ENCODE measurements at regions not wholly inside any gene's neighbourhood (a gene's known extent, or its start where the extent isn't known, plus 50 kb on each side); places are given as distances from the start of the nearest gene placed in this dataset.

DNA sequence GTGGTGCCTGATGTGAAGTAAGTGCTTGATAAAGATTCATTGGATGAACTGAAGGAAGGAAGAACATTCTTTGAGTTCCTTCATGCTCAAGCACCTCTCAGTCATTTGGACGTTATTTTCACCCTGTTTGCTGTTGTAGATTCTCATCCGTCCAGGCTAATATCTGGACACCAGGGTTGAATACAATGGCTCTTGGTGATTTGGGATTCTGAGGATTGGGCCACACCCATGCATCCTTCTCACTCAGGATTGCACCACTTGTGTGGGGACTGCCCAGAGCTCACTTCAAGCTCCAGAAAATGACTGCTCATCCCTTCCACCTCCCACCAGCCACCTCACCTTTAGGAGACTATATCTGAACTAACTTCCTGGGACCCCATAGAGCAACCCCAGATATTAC, 117.1 kb upstream of the IPO9 start:
- no peak for TF ChIP-seq EZH2 (IDR thresholded peaks at IDR 0.05)
- TF ChIP-seq EZH2phosphoT487 (IDR thresholded peaks at IDR 0.05): no peak
- TF ChIP-seq, protein P1, sequence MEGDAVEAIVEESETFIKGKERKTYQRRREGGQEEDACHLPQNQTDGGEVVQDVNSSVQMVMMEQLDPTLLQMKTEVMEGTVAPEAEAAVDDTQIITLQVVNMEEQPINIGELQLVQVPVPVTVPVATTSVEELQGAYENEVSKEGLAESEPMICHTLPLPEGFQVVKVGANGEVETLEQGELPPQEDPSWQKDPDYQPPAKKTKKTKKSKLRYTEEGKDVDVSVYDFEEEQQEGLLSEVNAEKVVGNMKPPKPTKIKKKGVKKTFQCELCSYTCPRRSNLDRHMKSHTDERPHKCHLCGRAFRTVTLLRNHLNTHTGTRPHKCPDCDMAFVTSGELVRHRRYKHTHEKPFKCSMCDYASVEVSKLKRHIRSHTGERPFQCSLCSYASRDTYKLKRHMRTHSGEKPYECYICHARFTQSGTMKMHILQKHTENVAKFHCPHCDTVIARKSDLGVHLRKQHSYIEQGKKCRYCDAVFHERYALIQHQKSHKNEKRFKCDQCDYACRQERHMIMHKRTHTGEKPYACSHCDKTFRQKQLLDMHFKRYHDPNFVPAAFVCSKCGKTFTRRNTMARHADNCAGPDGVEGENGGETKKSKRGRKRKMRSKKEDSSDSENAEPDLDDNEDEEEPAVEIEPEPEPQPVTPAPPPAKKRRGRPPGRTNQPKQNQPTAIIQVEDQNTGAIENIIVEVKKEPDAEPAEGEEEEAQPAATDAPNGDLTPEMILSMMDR (IDR thresholded peaks at IDR 0.05): no peak
- H3K9me3 Mint-ChIP-seq: no peaks in the 10 kb centered on the region
- peaks cover 5% of the 10 kb centered on the region for H3K36me3 Mint-ChIP-seq
- H3K27ac Mint-ChIP-seq: peak overlapping the region; percentile 82
- peak overlapping the region; percentile 82 for H3K27ac ChIP-seq
- H3K9ac ChIP-seq: no peak overlapping the region
- H3K4me1 Mint-ChIP-seq: peaks cover 47% of the 10 kb centered on the region
- no peaks in the 10 kb centered on the region for H3K27me3 ChIP-seq
- H2AFZ ChIP-seq (replicated peaks): no peak overlapping the region
- no peaks in the 10 kb centered on the region for H3K36me3 ChIP-seq
- no peak overlapping the region for H3K4me2 ChIP-seq
- H3K27me3 Mint-ChIP-seq (ENCODE audit: insufficient read depth, low read depth): no peaks in the 10 kb centered on the region
- no peak for DNase-seq (ENCODE audit: low spot score)
- H3K4me3 Mint-ChIP-seq: no peak overlapping the region
- peaks cover 43% of the 10 kb centered on the region for H3K4me1 ChIP-seq
- no peaks in the 10 kb centered on the region for H3K9me3 ChIP-seq (ENCODE audit: low read depth)
- H4K20me1 ChIP-seq (ENCODE audit: low read depth): no peaks in the 10 kb centered on the region
- H3K4me3 ChIP-seq: no peak overlapping the region
- no peaks in the 10 kb centered on the region for H3K79me2 ChIP-seq (ENCODE audit: low read depth)
- H3F3A ChIP-seq (ENCODE audit: low read depth): peaks cover 9% of the 10 kb centered on the region

DNA sequence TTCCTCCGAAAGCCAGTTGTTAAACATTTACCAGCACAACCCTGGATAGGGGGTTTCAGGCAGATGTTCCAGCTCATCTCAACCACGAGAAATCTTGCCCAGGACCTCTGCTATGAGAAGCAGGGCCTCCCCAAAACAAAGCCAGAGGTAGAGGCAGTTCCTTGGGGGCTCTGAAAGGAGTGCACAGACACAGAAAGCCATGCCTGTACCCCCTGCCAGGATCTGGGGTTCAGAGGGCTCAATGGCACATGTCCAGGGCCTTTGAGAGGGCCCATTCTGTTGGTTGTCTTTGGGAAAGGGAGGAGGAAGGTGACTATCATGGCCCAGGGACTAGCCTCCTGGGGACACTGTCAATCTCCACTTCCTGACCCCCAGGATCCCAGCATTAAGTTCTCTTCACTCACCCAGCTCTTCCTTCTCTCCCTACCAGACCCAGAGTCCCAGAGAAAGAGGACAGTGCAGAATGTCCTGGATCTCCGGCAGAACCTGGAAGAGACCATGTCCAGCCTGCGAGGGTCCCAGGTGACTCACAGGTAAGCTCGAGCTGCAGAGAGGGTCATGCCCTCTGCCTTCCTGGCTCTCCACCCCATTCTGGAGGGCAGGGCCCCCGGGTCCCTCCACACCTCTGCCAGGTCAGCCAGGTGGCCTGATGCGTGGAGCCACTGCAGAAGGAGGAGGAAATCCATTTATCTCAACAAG, 116.4 kb upstream of the IPO9 start:
- no peaks in the 10 kb centered on the region for H4K20me1 ChIP-seq (ENCODE audit: low read depth)
- TF ChIP-seq EZH2phosphoT487 (IDR thresholded peaks at IDR 0.05) (no peak), EZH2 (IDR thresholded peaks at IDR 0.05) (no peak)
- TF ChIP-seq, protein P1 (IDR thresholded peaks at IDR 0.05): no peak
- H3K36me3 ChIP-seq: no peaks in the 10 kb centered on the region
- peaks cover 45% of the 10 kb centered on the region for H3K4me1 Mint-ChIP-seq
- H3K27me3 ChIP-seq: no peaks in the 10 kb centered on the region
- H3K79me2 ChIP-seq (ENCODE audit: low read depth): no peaks in the 10 kb centered on the region
- no peak overlapping the region for H3K4me3 Mint-ChIP-seq
- no peak for DNase-seq (ENCODE audit: low spot score)
- H3K27ac Mint-ChIP-seq: no peak overlapping the region
- no peak overlapping the region for H2AFZ ChIP-seq (replicated peaks)
- H3K27ac ChIP-seq: no peak overlapping the region
- no peak overlapping the region for H3K4me3 ChIP-seq
- H3F3A ChIP-seq (ENCODE audit: low read depth): peaks cover 9% of the 10 kb centered on the region
- H3K27me3 Mint-ChIP-seq (ENCODE audit: insufficient read depth, low read depth): no peaks in the 10 kb centered on the region
- H3K36me3 Mint-ChIP-seq: peaks cover 6% of the 10 kb centered on the region
- H3K9me3 Mint-ChIP-seq: no peaks in the 10 kb centered on the region
- no peak overlapping the region for H3K9ac ChIP-seq
- no peak overlapping the region for H3K4me2 ChIP-seq
- H3K4me1 ChIP-seq: peaks cover 43% of the 10 kb centered on the region
- H3K9me3 ChIP-seq (ENCODE audit: low read depth): no peaks in the 10 kb centered on the region

DNA sequence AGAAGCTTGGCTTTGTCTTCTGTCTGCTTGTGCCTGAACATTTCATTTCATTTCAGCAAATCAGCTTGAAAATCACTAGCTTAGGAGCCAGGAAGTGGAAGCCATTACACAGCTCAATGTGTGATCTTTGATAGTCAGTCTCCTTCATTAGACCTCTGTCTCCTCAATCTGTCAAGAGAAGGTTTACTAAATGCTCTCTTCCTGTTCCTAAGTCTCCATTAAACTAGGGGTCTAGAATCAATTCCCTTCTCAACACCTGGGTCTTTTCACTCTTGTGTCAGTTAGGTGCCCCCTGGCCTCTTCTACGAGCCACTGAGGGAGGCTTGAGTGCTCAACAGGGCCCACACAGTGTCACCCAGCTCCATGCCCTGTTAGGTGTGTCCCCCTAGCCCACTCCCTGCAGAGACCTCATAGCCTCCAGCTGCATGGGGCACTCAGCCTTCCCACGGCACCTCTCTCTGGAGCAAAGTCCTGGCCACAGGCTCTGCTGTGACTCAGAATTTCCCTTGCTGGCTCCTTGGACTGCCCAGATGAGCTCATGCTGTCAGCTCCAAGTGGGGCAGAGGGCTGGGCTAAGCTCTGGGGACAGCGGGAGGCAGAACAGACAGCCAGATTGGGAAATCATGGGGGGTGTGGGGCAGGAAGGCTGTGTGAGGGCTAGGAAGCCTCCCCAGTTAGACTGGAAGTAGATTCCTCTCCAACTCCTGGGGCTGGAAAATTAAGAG, 115.7 kb upstream of the IPO9 start:
- no peak overlapping the region for H3K9ac ChIP-seq

More for the DNA sequence above, 115.7 kb upstream of the IPO9 start:
- DNase-seq (ENCODE audit: low spot score): no peak
- no peak overlapping the region for H3K4me2 ChIP-seq
- H2AFZ ChIP-seq (replicated peaks): no peak overlapping the region
- no peak overlapping the region for H3K27ac ChIP-seq
- Mint-ChIP-seq H3K4me3 (no peak overlapping the region), H3K36me3 (peaks cover 12% of the 10 kb centered on the region), H3K9me3 (no peaks in the 10 kb centered on the region), H3K27ac (peak overlapping the region; percentile 18), H3K4me1 (peaks cover 38% of the 10 kb centered on the region), H3K27me3 (ENCODE audit: insufficient read depth, low read depth) (peaks cover 4% of the 10 kb centered on the region)
- H3K9me3 ChIP-seq (ENCODE audit: low read depth): no peaks in the 10 kb centered on the region
- no peaks in the 10 kb centered on the region for H4K20me1 ChIP-seq (ENCODE audit: low read depth)
- H3K4me1 ChIP-seq: peaks cover 43% of the 10 kb centered on the region
- peaks cover 9% of the 10 kb centered on the region for H3F3A ChIP-seq (ENCODE audit: low read depth)
- no peaks in the 10 kb centered on the region for H3K36me3 ChIP-seq
- no peak overlapping the region for H3K4me3 ChIP-seq
- TF ChIP-seq EZH2phosphoT487 (IDR thresholded peaks at IDR 0.05): no peak
- TF ChIP-seq, protein P1 (IDR thresholded peaks at IDR 0.05): no peak
- no peak for TF ChIP-seq EZH2 (IDR thresholded peaks at IDR 0.05)
- no peaks in the 10 kb centered on the region for H3K79me2 ChIP-seq (ENCODE audit: low read depth)
- no peaks in the 10 kb centered on the region for H3K27me3 ChIP-seq
